B cell (primary cell): ENCODE measurements at regions not wholly inside any gene's neighbourhood (a gene's known extent, or its start where the extent isn't known, plus 50 kb on each side); places are given as distances from the start of the nearest gene placed in this dataset.

Experiments
- ATAC-seq: fragments of 200-7000 bp; cut with Tn5 transposase; one replicate; pipeline ENCODE4 v1.10.0; 2021; ENCODE audit warnings: low read depth, mild to moderate bottlenecking, moderate number of reproducible peaks, moderate library complexity
- CTCF ChIA-PET: fragments of 350-600 bp; sonication (Branson Sonifier 250); formaldehyde crosslinking; loops from one replicate; lab custom pipeline; 2021; ENCODE audit warnings: antibody characterized with exemption, inconsistent platforms; lab: Charles Lee
- POLR2A ChIA-PET: fragments of 350-600 bp; sonication (Branson Sonifier 250); formaldehyde crosslinking; loops from one replicate; lab custom pipeline; 2021; ENCODE audit warnings: antibody characterized with exemption; lab: Charles Lee
- DNase-seq: peaks from one replicate; pipeline ENCODE4 v3.0.0; 2013
- H2AFZ ChIP-seq: 2 replicates; pipeline ENCODE4 v1.6.1; 2012; ENCODE audit warnings: mild to moderate bottlenecking, low read depth, low read length; ENCODE audit not compliant: insufficient read depth, poor library complexity, severe bottlenecking
- H3K27ac ChIP-seq, 2 donors: 1 replicate in 1 of 2; 2 replicates in 1 of 2; pipeline ENCODE4 v1.5.1; 2012 to 2013; ENCODE audit warnings: low read length in 2 of 2, mild to moderate bottlenecking in 2 of 2, moderate library complexity in 1 of 2
- H3K27me3 ChIP-seq, 4 experiments: fragments of 200-600 bp in 1 of 4; sonication (generic) in 1 of 4; replicated peaks in 1 of 4; 1 replicate in 2 of 4; 2 replicates in 2 of 4; pipeline versions ENCODE4 v1.6.1 to v1.7.0; 2013 to 2016; ENCODE audit warnings: low read length in 3 of 4, mild to moderate bottlenecking in 2 of 4, mixed read lengths in 1 of 4, moderate library complexity in 1 of 4; ENCODE audit not compliant: insufficient read depth in 4 of 4, control insufficient read depth in 3 of 4; ENCODE audit errors: control extremely low read depth in 1 of 4
- H3K36me3 ChIP-seq, 2 experiments: replicated peaks in 1 of 2; 1 replicate in 1 of 2; 2 replicates in 1 of 2; pipeline versions ENCODE4 v1.6.1 to v1.7.1; 2013; ENCODE audit warnings: low read length in 1 of 2; ENCODE audit not compliant: insufficient read depth in 2 of 2, control insufficient read depth in 1 of 2; ENCODE audit errors: control extremely low read depth in 1 of 2, extremely low read depth in 1 of 2
- H3K4me1 ChIP-seq, 2 donors: fragments of 200-600 bp in 1 of 2; sonication (generic) in 1 of 2; 1 replicate in 1 of 2; 2 replicates in 1 of 2; pipeline versions ENCODE4 v1.5.1 to v1.6.1; 2013 to 2017; ENCODE audit warnings: low read length in 2 of 2; ENCODE audit not compliant: control insufficient read depth in 2 of 2, insufficient read depth in 2 of 2
- H3K4me2 ChIP-seq: replicated peaks from 2 replicates; pipeline ENCODE3; 2012; ENCODE audit warnings: mild to moderate bottlenecking, low read depth, low read length; ENCODE audit not compliant: poor library complexity, severe bottlenecking
- H3K4me3 ChIP-seq, 5 experiments: fragments of 200-600 bp in 1 of 5; sonication (generic) in 1 of 5; 1 replicate in 3 of 5; 2 replicates in 2 of 5; pipeline versions ENCODE4 v1.5.1 to v1.7.0; 2011 to 2016; ENCODE audit warnings: low read length in 4 of 5, mild to moderate bottlenecking in 4 of 5, low read depth in 2 of 5, control low read depth in 1 of 5, moderate library complexity in 1 of 5; ENCODE audit not compliant: insufficient read depth in 1 of 5; ENCODE audit errors: control extremely low read depth in 1 of 5, extremely low read depth in 1 of 5
- H3K79me2 ChIP-seq: fragments of 200-600 bp; sonication (generic); one replicate; pipeline ENCODE4 v1.6.0; 2016; ENCODE audit warnings: low read length; ENCODE audit not compliant: control insufficient read depth, insufficient read depth
- H3K9ac ChIP-seq: fragments of 200-600 bp; sonication (generic); 2 replicates; pipeline ENCODE4 v1.6.1; 2017; ENCODE audit warnings: mild to moderate bottlenecking, low read length, moderate library complexity
- H3K9me3 ChIP-seq, 3 donors: one replicate each; pipeline versions ENCODE4 v1.6.1 to v1.7.1; 2013; ENCODE audit warnings: low read length in 2 of 3; ENCODE audit not compliant: control insufficient read depth in 2 of 3, insufficient read depth in 1 of 3; ENCODE audit errors: control extremely low read depth in 1 of 3
- H4K20me1 ChIP-seq: 2 replicates; pipeline ENCODE4 v1.6.0; 2012; ENCODE audit warnings: mild to moderate bottlenecking, low read length; ENCODE audit not compliant: insufficient read depth, control insufficient read depth, poor library complexity, severe bottlenecking
- H3K27ac Mint-ChIP-seq: one replicate; pipeline ENCODE4 v1.8.0; 2021; ENCODE audit warnings: mixed read lengths
- H3K27me3 Mint-ChIP-seq: one replicate; pipeline ENCODE4 v1.8.0; 2021; ENCODE audit warnings: mixed read lengths
- H3K4me1 Mint-ChIP-seq: one replicate; pipeline ENCODE4 v1.8.0; 2021; ENCODE audit warnings: mixed read lengths
- H3K4me3 Mint-ChIP-seq: one replicate; pipeline ENCODE4 v1.8.0; 2021; ENCODE audit warnings: mixed read lengths
- H3K9me3 Mint-ChIP-seq: one replicate; pipeline ENCODE4 v1.8.0; 2022; ENCODE audit warnings: mixed read lengths; ENCODE audit not compliant: insufficient read depth
- EZH2 ChIP-seq: IDR thresholded peaks from 2 replicates; pipeline ENCODE4 v1.6.1; 2012; ENCODE audit warnings: borderline replicate concordance, low read depth, mild to moderate bottlenecking, moderate library complexity, low read length; ENCODE audit not compliant: insufficient read depth, poor library complexity, severe bottlenecking
- WGBS: methylation state at CpG from one replicate; pipeline ENCODE4 v1.1.5; 2013; ENCODE audit warnings: missing lambda C conversion rate; ENCODE audit not compliant: insufficient coverage; 5-methylcytosine and 5-hydroxymethylcytosine counted together
- intact Hi-C: fragments of 100-400 bp; cut with micrococcal nuclease; formaldehyde crosslinking; loops from one replicate; pipeline ENCODE4 v1.10.0; 2022
- TF ChIP-seq, protein P1 (sequence below): fragments of 200-600 bp; IDR thresholded peaks from one replicate; pipeline ENCODE4 v1.8.0; 2022; ENCODE audit warnings: antibody characterized with exemption, mild to moderate bottlenecking

GRCh38 chr4:8778760-8779159 lies 92.9 kb downstream of the HMX1 start:
- H3K4me1 ChIP-seq, result no peaks in the 10 kb centered on the region
- whole genome bisulfite sequencing, result 83% methylated on average over 9 of the region's 9 CpGs
- CTCF ChIA-PET, result no interaction called here
- no peaks in the 10 kb centered on the region for H4K20me1 ChIP-seq
- no peaks in the 10 kb centered on the region for H3K79me2 ChIP-seq
- H3K27me3 Mint-ChIP-seq, result no peaks in the 10 kb centered on the region
- intact Hi-C loops, result no loop called here
- ATAC-seq (no peak), DNase-seq (no peak)
- no peaks in the 10 kb centered on the region for H3K36me3 ChIP-seq
- no peak overlapping the region for H3K4me3 ChIP-seq
- POLR2A ChIA-PET, result no interaction called here
- H3K9me3 ChIP-seq, result peaks cover 0 to 16% (median 0%) of the 10 kb centered on the region in 3 donors
- no peak overlapping the region for H3K4me2 ChIP-seq
- H3K4me1 Mint-ChIP-seq, result no peaks in the 10 kb centered on the region
- no peaks in the 10 kb centered on the region for H3K27me3 ChIP-seq
- no peaks in the 10 kb centered on the region for H3K9me3 Mint-ChIP-seq
- no peak overlapping the region for H3K27ac Mint-ChIP-seq
- no peak overlapping the region for H3K9ac ChIP-seq
- H2AFZ ChIP-seq, result no peak overlapping the region
- no peak overlapping the region for H3K27ac ChIP-seq
- TF ChIP-seq EZH2, result no peak
- TF ChIP-seq, protein P1, sequence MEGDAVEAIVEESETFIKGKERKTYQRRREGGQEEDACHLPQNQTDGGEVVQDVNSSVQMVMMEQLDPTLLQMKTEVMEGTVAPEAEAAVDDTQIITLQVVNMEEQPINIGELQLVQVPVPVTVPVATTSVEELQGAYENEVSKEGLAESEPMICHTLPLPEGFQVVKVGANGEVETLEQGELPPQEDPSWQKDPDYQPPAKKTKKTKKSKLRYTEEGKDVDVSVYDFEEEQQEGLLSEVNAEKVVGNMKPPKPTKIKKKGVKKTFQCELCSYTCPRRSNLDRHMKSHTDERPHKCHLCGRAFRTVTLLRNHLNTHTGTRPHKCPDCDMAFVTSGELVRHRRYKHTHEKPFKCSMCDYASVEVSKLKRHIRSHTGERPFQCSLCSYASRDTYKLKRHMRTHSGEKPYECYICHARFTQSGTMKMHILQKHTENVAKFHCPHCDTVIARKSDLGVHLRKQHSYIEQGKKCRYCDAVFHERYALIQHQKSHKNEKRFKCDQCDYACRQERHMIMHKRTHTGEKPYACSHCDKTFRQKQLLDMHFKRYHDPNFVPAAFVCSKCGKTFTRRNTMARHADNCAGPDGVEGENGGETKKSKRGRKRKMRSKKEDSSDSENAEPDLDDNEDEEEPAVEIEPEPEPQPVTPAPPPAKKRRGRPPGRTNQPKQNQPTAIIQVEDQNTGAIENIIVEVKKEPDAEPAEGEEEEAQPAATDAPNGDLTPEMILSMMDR, result no peak
- no peak overlapping the region for H3K4me3 Mint-ChIP-seq

DNA sequence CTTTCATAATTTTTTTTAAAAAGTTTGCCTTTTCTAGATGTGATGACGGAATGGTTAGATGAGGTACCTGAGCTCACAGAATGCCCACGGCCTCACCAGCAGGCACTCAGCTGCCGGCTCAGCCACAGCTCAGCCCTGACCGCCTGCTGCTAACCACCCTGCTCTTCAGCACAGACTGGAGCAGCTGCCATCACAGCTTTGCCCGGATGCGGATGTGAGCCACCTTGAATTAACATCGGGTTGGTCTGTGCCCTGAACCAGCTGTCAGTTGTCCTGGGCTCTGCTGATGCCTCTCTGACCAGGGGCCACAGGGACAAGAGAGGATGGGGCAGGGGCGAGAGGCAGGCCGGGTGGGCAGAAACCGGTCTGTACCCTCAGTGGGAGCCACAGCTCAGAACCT lies 93.3 kb downstream of the HMX1 start:
- ChIA-PET POLR2A (no interaction called here), CTCF (no interaction called here)
- Histone ChIP-seq H3K9ac (no peak overlapping the region), H3K4me3 (no peak overlapping the region), H3K4me2 (no peak overlapping the region), H3K27me3 (no peaks in the 10 kb centered on the region), H3K36me3 (no peaks in the 10 kb centered on the region), H4K20me1 (no peaks in the 10 kb centered on the region), H3K79me2 (no peaks in the 10 kb centered on the region), H3K9me3 (peaks cover 0 to 14% (median 0%) of the 10 kb centered on the region in 3 donors), H3K4me1 (no peaks in the 10 kb centered on the region), H2AFZ (no peak overlapping the region), H3K27ac (no peak overlapping the region)
- no peaks in the 10 kb centered on the region for H3K4me1 Mint-ChIP-seq
- TF ChIP-seq, protein P1, result no peak
- TF ChIP-seq EZH2, result no peak
- ATAC-seq (no peak), DNase-seq (no peak)
- no peak overlapping the region for H3K27ac Mint-ChIP-seq
- intact Hi-C loops, result no loop called here
- 91% methylated on average over 7 of the region's 10 CpGs for WGBS
- H3K9me3 Mint-ChIP-seq, result no peaks in the 10 kb centered on the region
- no peaks in the 10 kb centered on the region for H3K27me3 Mint-ChIP-seq
- H3K4me3 Mint-ChIP-seq, result no peak overlapping the region
